ENCODE measurements at regions not wholly inside any gene's neighbourhood (a gene's known extent, or its start where the extent isn't known, plus 50 kb on each side); places are given as distances from the start of the nearest gene placed in this dataset.

GRCh38 chr12:130074661-130075406 is 87.4 kb upstream of the FZD10 start:
- no peak for DNase-seq

GRCh38 chr12:130075497-130076076 is 86.7 kb upstream of the FZD10 start:
- DNase-seq, result no peak

GRCh38 chr12:130076126-130076525 is 86.1 kb upstream of the FZD10 start:
- no peak for DNase-seq

- no peak for DNase-seq
Measured at GRCh38 chr12:130076752-130077151, 85.5 kb upstream of the FZD10 start.

- no peak for DNase-seq
Measured at GRCh38 chr12:130078852-130079251, 83.4 kb upstream of the FZD10 start.

GRCh38 chr12:130079279-130079678 is 83.0 kb upstream of the FZD10 start:
- DNase-seq, result no peak

DNA sequence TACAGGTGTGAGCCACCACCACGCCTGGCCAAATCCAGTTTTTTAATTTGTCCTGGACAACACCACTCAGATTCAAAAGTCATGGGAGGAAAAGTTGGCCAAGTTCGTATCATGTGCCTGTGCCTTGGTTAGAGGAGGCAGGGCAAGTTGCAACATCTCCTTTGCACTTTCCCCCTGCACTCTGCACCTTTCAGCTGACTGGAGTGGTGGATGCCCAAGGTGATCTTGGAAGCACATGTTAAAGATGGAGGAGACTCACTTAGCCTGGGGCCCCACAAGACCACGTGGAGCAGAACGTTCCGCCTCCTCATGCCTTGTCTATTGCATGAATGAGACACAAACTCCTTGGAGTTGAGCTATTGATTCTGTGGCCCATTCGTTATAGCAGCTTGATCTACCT is 82.1 kb upstream of the FZD10 start:
- DNase-seq, result no peak

DNA sequence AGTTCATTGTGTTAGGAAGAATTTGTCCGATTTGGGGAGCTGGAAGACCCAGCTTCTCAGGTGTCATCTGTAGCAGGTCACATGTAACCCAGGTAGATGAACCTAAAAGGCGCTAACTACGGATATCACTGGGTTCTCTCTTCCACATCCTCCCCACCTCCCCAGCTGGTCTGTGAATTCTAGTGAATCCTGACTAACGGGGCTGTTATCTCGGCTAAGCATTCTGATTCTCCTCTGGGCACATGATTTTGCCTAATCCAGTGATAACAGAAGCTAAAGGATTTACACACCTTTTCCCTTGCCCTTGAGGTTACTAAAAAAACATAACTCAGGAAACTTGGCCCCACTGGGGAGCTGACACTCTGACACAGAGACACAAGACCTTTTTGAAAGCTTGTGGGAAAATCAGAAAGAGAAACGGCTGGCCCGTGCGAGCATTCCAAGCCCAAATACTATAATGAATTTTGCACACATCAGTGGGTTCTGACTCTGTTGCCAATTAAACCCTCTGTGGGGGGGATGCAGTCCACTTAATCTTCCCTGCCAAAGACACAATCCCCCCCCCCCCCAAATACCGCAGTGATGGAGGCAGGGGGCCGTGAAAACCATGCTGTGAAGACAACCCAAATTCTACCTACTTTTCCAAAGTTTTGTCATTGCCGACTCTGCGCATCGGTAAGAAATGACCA is 81.0 kb upstream of the FZD10 start:
- DNase-seq, result no peak

DNA sequence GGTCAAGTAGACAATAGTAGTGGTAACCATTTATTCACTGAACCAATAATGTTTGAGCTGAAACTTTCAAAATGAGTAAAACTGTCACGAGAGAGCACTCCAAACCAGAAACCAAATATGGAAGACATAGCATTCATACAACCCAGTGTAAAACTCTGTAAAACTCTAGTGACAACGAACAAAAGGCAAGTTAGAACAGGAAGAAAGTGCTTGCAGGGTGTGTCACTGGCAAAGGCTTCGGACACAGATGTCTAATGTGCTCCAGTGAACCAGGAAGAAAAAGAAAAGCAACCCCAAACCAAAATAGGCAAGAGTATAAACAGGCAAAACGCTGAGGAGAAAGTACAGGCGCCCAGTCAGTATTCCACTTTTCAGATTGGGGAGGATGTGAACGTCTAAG is 79.3 kb upstream of the FZD10 start:
- DNase-seq, result no peak

DNA sequence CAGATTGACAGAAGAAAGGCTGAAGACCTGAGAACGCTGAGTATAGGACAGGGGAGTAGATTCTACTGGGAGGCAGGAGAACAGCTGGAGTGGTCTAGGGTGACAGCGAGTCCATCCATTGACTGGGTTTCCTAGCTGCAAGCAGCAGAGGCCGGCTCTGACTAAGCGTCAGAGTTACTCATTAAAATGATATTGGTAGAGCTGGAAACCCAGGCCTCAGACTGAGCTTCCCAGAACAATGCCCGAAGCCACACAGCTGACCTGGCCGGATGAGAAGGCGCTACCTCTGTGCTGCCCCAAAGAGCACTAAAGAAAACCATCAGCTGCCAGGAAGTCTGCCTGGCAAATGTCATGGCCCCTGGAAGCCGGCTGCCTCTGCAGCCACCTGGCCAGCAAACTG is 78.5 kb upstream of the FZD10 start:
- no peak for DNase-seq

DNA sequence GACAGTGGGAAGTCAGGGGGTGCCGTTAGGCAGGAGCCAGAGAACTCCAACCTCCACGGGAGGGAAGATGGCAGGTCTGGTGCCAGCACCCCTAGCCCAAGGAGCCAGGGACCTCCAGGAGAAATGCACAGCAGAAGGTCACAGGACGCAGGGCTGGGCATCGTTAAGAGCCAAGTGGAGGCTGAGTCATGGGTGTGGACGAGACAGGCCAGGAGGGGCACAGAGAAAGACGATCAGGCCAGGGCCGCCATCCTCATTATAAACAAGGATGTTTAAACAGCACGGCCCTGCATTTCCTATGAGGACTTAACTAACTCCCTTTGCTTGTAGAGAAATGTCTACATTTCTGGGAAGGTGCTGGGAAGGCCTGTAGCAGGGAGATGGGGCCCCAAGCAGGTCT is 77.9 kb upstream of the FZD10 start:
- no peak for DNase-seq

DNA sequence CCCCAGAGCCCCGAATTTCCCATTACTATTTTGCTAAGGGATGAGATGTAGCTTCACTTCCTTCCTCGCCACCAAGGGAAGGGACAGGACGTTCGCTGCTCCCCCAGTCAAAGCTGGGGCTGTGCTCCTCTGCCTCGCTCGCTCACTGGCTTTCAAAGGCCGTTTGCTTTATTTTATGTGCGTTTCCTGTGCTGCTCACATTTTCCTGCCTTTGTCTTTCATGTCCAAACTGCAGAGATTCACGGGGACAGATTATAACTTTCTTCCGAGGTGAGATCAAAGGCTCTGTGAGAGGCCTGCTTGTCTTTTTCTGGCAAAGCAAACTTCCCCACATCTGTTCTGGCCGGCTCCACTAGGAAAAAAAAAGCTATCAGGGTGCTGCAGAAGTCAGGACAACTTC is 76.0 kb upstream of the FZD10 start:
- DNase-seq, result no peak

DNA sequence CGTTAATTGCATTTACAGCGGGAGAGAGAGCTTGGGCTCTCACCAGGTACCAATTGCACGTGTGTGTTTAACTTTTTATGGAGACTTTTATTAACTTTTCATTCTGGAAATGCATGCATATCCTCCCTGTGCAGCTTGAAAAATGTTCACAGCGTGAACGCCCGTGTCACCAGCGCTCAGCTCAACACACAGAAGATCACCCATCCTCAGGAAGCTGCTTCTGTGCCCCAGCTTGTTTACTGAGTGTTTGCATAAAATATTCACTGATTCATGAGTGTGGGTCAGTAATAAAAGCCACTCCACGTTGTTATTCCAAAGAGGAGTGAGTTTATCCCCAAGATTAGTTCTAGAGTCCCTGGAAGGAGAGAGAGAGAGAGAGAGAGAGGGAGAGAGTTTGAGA is 75.5 kb upstream of the FZD10 start:
- no peak for DNase-seq

- no peak for DNase-seq
Measured at GRCh38 chr12:130087222-130087621, 75.0 kb upstream of the FZD10 start.

- DNase-seq, result no peak
Measured at GRCh38 chr12:130088504-130088903, 73.8 kb upstream of the FZD10 start.

- no peak for DNase-seq
Measured at GRCh38 chr12:130090542-130090941, 71.7 kb upstream of the FZD10 start.

DNA sequence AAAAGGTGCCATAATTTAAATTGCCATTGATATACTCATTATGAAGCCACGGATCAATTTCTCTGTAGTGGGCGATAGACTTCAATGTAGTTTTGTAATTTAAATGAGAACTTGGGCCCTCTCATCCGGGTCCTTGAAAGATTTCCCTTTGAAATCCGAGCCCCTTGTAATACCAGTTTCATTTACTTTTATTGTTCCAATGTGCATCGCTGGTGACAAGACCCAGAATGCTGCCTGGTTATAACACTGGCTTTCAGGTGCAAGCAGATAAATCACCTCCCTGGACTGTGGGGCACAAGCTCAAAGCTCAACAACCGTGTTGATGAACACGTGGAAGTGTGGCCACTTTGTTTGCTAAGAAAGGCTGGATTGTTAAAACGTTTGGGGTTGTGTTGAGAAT is 68.9 kb upstream of the FZD10 start:
- DNase-seq, result no peak

- DNase-seq, result no peak
Measured at GRCh38 chr12:130097342-130097741, 64.9 kb upstream of the FZD10 start.

- no peak for DNase-seq
Measured at GRCh38 chr12:130097798-130098255, 64.4 kb upstream of the FZD10 start.

GRCh38 chr12:130098301-130099005 is 63.8 kb upstream of the FZD10 start:
- DNase-seq, result no peak

DNA sequence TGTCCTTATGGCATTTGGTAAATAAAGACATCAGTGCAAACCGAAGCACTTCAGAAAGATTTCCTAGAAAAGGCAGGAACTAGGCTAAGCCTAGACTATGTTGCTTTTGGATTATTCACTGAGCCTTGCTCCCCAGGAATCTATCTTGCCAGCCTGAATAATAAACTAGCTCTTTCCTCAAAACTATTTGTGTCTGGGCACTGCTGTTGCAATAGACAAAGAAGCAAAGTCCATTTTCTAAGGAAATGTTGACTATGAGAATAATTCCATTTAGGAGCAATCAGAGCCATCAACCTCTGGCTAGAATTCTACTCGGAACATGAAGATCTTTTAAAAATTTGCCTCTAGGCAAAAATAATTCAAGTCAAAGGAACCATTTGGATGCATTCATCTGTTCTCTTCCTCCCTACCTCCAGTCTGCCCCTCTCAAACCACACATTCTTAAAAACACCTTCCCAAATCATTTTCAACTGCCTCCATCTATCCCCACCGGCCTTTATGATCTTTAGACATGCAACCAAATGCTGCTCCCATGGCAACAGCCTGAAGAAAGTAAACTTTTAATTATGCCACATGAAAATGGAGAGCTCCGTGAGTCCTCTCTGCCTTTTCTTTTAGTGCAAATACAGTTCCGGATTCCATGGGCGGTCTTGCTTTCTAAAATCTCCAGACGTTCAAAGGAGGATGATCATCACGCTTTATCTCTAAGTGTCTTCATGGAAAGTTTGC is 61.5 kb upstream of the FZD10 start:
- DNase-seq, result no peak

GRCh38 chr12:130101370-130101769 is 60.9 kb upstream of the FZD10 start:
- no peak for DNase-seq

DNA sequence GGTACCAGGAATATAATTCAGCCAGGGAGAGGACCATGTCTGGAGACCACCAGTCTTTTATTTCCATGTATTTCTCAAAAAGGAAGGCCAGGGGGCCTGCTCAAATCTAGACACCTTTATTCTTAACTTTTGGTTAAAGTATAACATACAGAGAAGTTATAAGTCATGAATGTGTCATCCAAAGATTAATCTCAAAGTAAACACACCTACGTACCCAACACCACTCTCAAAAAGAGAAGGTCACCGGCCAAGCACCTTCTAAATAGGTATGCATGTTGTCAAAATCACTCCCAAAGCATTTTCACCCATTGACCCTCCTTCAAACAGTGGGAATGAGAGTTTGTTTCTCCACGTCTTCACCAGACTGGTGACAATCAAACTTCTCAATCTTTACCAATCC is 60.0 kb upstream of the FZD10 start:
- no peak for DNase-seq

All from OCI-M1 (cell line).